22Rv1 (cell line): ENCODE measurements at regions not wholly inside any gene's neighbourhood (a gene's known extent, or its start where the extent isn't known, plus 50 kb on each side); places are given as distances from the start of the nearest gene placed in this dataset.

Experiments
- H3K27ac ChIP-seq: fragments of 450-650 bp; 2 replicates; pipeline ENCODE4 v1.5.1; 2017
- ZFX ChIP-seq: fragments of 450-650 bp; IDR thresholded peaks from 2 replicates; pipeline ENCODE4 v1.6.1; 2017; ENCODE audit warnings: antibody characterized with exemption, borderline replicate concordance
- TF ChIP-seq, protein P1 (sequence below): fragments of 450-650 bp; IDR thresholded peaks from 2 replicates; pipeline ENCODE4 v1.5.1; 2017; ENCODE audit warnings: mild to moderate bottlenecking

DNA sequence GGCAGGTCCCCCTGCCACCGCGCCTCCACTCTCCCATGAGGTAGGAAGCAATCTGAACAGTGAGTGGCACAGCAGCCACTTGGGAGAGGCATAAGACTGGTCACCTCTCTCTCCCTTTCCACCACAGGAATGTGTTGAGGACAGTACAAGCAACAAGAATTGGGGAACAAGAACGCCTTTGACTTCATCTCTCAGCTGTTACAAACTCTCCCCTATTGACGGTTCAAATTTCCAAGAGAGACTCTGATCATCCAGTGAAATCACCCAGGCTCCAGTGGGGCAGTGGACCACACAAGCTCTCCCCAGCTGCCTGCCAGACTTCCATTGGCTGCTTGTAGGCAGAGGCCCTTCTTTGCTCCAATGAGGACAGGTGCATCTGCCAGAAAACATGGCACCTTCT lies 249.9 kb upstream of the JUN start:
- H3K27ac ChIP-seq, result no peak overlapping the region
- no peak for TF ChIP-seq ZFX
- TF ChIP-seq, protein P1, sequence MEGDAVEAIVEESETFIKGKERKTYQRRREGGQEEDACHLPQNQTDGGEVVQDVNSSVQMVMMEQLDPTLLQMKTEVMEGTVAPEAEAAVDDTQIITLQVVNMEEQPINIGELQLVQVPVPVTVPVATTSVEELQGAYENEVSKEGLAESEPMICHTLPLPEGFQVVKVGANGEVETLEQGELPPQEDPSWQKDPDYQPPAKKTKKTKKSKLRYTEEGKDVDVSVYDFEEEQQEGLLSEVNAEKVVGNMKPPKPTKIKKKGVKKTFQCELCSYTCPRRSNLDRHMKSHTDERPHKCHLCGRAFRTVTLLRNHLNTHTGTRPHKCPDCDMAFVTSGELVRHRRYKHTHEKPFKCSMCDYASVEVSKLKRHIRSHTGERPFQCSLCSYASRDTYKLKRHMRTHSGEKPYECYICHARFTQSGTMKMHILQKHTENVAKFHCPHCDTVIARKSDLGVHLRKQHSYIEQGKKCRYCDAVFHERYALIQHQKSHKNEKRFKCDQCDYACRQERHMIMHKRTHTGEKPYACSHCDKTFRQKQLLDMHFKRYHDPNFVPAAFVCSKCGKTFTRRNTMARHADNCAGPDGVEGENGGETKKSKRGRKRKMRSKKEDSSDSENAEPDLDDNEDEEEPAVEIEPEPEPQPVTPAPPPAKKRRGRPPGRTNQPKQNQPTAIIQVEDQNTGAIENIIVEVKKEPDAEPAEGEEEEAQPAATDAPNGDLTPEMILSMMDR, result no peak

DNA sequence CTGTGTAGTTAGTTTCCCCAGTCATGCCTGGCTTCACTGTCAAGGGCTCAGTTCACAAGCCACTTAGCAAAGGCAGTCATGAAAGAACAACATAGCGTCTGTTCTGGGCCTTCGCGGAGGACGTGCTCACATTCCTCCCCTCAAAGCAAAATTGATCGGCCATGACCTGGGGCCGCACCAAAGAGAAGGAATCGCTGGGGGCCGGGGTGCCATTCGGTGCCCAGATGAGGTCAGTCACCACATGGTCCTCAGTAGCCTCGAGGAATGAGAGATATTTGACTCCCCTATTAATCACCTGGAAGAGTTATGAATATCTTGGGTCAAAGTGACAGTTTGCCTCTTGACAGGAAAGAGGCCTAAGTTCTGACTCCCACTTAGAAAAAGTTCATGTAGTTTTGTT lies 251.1 kb upstream of the JUN start:
- TF ChIP-seq, protein P1, result no peak
- TF ChIP-seq ZFX, result no peak

DNA sequence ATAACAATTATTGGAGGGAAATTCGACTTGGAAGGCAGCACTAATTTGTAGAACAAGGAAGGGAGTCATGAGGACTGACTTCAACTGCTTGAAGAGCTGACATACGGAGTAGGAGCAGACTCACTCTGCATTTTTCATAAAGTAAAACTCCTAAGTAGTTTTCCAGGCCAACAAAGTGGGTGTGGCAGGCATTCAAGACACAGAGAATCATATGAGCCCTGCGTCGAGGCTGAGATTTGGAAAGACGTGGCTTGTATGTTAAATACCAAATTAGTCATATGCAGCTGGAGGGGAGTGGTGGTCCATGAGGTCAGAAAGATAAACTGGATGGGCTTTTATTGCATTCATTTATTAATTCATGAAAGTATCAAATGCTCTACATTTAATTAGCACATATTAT lies 255.7 kb upstream of the JUN start:
- no peak overlapping the region for H3K27ac ChIP-seq

More for the DNA sequence above, 251.1 kb upstream of the JUN start:
- no peak overlapping the region for H3K27ac ChIP-seq

DNA sequence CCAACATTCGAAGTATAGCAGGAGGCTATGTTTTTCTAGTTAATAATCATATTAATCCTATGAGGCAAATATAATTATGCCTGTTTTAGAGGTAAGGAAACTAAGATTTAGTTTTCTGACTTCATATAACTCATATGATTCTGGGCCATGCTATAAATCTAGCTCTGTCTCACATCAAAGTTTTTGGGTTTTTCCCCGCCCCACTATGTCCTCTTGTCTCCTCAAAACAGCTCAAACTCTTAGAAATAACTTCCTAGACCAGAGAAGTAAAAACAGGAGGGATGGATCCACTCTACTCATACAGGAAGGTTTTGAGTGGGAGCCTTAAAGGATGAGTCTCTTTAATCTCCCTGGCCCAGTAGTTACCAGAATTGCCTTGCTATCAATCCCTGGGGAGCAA lies 256.4 kb upstream of the FGGY start:
- no peak for TF ChIP-seq ZFX
- TF ChIP-seq, protein P1, result no peak
- H3K27ac ChIP-seq, result no peak overlapping the region

More for the DNA sequence above, 255.7 kb upstream of the JUN start:
- TF ChIP-seq ZFX, result no peak
- TF ChIP-seq, protein P1, result no peak

DNA sequence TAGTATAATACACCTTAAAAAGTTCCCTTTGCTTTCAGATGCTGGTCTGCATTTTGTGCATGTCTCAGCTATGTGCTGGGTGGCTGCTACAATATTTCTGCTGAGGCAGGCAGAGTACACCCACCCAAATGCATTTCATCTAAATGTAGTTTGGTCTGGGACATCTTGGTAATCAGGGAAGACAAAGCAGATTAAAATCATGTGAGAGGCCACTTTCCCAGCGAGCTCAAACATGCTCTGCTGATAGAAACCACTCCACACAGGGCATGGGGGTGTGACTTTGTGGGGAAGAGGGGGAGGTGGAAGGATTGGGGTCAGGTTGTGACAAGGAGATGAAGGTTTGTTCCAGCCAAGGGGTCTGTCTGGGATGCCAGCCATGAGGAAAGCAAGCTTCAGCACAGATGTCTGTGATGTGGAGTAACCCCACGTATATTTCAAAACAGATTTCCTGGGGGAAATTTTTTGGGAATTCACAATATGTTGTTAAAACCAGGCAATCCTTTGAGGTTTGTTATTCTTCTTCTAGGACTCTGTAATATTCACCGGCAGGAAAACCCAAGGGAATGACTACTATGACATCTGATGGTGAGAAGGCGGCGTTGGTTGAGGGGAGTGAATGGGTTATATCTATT lies 255.1 kb upstream of the FGGY start:
- no peak overlapping the region for H3K27ac ChIP-seq
- TF ChIP-seq ZFX, result no peak
- TF ChIP-seq, protein P1, result no peak

DNA sequence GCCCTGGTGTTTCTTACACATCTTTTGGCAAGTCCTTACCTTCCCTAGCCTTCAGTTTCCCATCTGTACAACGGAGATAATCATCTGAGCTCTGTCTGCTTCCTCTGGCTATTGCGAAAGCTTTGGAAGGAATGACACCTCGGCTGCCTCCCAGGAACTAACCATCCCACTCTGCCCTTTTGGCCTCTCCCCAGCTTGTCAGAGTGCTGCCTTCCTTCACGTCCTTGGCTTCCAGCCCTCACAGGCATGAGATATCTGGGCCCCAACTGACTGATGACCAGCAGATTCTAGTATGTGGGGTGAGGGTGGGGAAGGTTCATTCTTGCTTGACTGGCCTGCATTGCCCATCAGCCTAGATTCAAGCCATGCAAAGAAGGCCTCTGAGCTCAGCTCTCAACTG lies 253.1 kb upstream of the FGGY start:
- no peak overlapping the region for H3K27ac ChIP-seq
- TF ChIP-seq ZFX, result no peak

DNA sequence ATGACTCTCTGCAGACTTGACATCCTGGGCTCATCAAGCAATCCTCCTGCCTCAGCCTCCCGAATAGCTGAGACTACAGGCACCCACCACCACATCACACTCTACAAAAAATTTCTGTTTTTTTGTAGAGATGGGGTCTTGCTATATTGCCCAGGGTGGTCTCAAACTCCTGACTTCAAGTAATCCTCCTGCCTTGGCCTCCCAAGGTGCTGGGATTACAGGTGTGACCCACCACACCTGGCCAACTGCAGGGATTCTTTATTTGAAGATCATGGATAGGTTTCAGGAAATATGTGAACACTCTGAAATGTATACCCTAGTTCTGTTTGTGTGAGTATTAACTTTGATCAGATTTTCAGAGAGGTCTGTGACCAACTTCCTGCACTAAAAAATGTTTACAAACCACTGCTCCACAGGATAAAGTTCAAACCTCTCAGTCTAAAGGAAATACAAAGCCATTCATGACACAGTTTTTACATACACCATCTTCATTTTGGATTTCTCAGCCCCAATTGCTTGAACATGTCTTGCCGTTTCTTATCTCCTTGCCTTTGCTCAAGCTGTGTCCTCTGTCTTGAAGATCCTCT lies 252.3 kb upstream of the FGGY start:
- TF ChIP-seq, protein P1, result no peak
- TF ChIP-seq ZFX, result no peak
- no peak overlapping the region for H3K27ac ChIP-seq
